Activated T-cell treated with anti-CD3 and anti-CD28 coated beads, Interleukin-2, amount 50 U/mL, for 72 hours (primary cell): ENCODE measurements at regions not wholly inside any gene's neighbourhood (a gene's known extent, or its start where the extent isn't known, plus 50 kb on each side); places are given as distances from the start of the nearest gene placed in this dataset.
A peak's percentile ranks its signal among the peaks of the same experiment; 100 is the strongest.
"Not testable (repeated sequence)": the region's sequence is repeated elsewhere in the genome, so short reads cannot be mapped to it uniquely, and the experiment has no call there.

Source experiments
- ATAC-seq, 2 donors: fragments of 150-1000 bp; cut with Tn5 transposase; replicated peaks in 1 of 2; 2 replicates each; pipeline ENCODE4 v1.10.0; 2021; ENCODE audit warnings: moderate library complexity in 2 of 2, mild to moderate bottlenecking in 1 of 2
- DNase-seq, 2 donors: peaks; one replicate each; pipeline ENCODE4 v3.0.0; 2021 to 2022; ENCODE audit warnings: mixed read lengths in 1 of 2
- H3K27ac Mint-ChIP-seq: one replicate; pipeline ENCODE4 v1.8.0; 2022; ENCODE audit warnings: mild to moderate bottlenecking, moderate library complexity, mixed read lengths
- H3K27me3 Mint-ChIP-seq: one replicate; pipeline ENCODE4 v1.8.0; 2022; ENCODE audit warnings: low read depth, mixed read lengths
- H3K36me3 Mint-ChIP-seq, 2 donors: one replicate each; pipeline ENCODE4 v1.8.0; 2022; ENCODE audit warnings: mixed read lengths in 2 of 2, mild to moderate bottlenecking in 1 of 2; ENCODE audit not compliant: insufficient read depth in 2 of 2
- H3K4me1 Mint-ChIP-seq: one replicate; pipeline ENCODE4 v1.8.0; 2022; ENCODE audit warnings: low read depth, mixed read lengths
- H3K4me3 Mint-ChIP-seq, 2 donors: one replicate each; pipeline ENCODE4 v1.8.0; 2022; ENCODE audit warnings: mild to moderate bottlenecking in 2 of 2, mixed read lengths in 2 of 2, moderate library complexity in 2 of 2
- H3K9me3 Mint-ChIP-seq, 2 donors: one replicate each; pipeline ENCODE4 v1.8.0; 2022; ENCODE audit warnings: mixed read lengths in 2 of 2

DNA sequence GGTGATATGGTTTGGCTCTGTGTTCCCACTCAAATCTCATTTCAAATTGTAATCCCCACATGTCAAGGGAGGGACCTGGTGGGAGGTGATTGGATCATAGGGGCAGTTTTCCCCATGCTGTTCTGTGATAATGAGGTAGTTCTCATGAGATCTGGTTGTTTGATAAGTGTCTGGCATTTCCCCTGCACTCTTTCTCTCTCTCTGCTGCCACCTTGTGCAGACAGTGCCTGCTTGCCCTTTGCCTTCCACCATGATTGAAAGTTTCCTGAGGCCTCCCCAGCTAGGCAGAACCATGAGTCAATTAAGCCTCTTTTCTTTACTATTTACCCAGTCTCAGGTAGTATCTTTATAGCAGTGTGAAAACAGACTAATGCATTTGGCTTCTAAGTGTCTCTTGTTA is 284.7 kb downstream of the ARPP21 start:
- H3K27me3 Mint-ChIP-seq, H3K9me3 Mint-ChIP-seq, H3K4me3 Mint-ChIP-seq, H3K36me3 Mint-ChIP-seq, H3K27ac Mint-ChIP-seq, H3K4me1 Mint-ChIP-seq: not testable (repeated sequence)
- ATAC-seq (peak in 1 of 2 donors; percentile 33), DNase-seq (peak in 1 of 2 donors; percentile 13)

- no peak overlapping the region for H3K27ac Mint-ChIP-seq
- H3K9me3 Mint-ChIP-seq = no peaks in the 10 kb centered on the region
- no peaks in the 10 kb centered on the region for H3K4me1 Mint-ChIP-seq
- no peak overlapping the region for H3K4me3 Mint-ChIP-seq
- ATAC-seq (no peak), DNase-seq (no peak)
- H3K27me3 Mint-ChIP-seq = no peaks in the 10 kb centered on the region
- H3K36me3 Mint-ChIP-seq = no peaks in the 10 kb centered on the region
Observed at GRCh38 chr3:35927441-35927840, 288.1 kb downstream of the ARPP21 start.

GRCh38 chr3:35929158-35929557 is 289.8 kb downstream of the ARPP21 start:
- Mint-ChIP-seq H3K27me3 (no peaks in the 10 kb centered on the region), H3K4me1 (no peaks in the 10 kb centered on the region), H3K9me3 (no peaks in the 10 kb centered on the region), H3K36me3 (no peaks in the 10 kb centered on the region), H3K4me3 (no peak overlapping the region), H3K27ac (no peak overlapping the region)
- no peak for ATAC-seq
- DNase-seq = no peak

DNA sequence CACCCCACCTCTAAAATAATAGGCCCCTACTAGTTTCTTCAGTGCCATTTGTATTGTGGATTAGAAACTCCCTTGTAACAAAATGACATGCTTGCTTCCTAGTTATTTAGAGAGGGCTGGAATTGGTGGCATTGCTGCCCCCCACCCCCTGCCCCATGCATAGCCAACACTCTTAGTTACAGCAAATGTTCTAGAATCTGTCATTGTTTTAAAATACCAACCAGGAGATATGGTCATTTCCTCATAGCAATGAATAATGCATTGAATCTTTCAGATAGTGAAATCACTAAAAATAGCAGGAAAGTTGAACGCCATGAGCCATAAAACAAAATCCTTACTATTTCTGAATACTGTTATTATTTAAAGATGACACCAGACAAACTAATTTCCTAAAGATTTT is 292.5 kb downstream of the ARPP21 start:
- ATAC-seq (no peak), DNase-seq (no peak)
- no peaks in the 10 kb centered on the region for H3K4me1 Mint-ChIP-seq
- no peak overlapping the region for H3K4me3 Mint-ChIP-seq
- no peak overlapping the region for H3K27ac Mint-ChIP-seq
- H3K9me3 Mint-ChIP-seq = peaks cover 0 to 2% of the 10 kb centered on the region in 2 donors
- no peaks in the 10 kb centered on the region for H3K36me3 Mint-ChIP-seq
- H3K27me3 Mint-ChIP-seq = no peaks in the 10 kb centered on the region

DNA sequence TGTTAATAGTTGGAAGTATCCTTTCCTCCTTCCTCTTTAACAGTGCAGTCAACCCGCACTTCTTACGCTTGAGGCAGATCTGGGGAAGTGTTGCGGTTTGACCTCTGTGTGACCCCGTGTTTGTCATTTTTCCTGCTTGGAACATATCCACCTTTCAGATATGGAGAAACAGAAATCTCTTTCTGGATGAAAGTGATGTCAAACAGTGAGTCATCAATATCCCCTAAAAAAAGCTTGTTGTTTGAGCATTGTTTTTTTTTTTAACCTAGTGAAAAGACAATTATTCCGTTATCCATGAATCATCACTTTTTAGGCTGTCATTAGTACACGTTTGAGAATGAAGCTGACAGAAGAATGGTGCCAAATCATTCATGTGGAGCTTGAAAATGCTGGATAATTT is 293.7 kb downstream of the ARPP21 start:
- no peaks in the 10 kb centered on the region for H3K36me3 Mint-ChIP-seq
- H3K27ac Mint-ChIP-seq = no peak overlapping the region
- no peaks in the 10 kb centered on the region for H3K4me1 Mint-ChIP-seq
- ATAC-seq (no peak), DNase-seq (no peak)
- no peaks in the 10 kb centered on the region for H3K27me3 Mint-ChIP-seq
- H3K9me3 Mint-ChIP-seq = peaks cover 0 to 2% of the 10 kb centered on the region in 2 donors
- H3K4me3 Mint-ChIP-seq = no peak overlapping the region

- DNase-seq = no peak
- H3K4me1 Mint-ChIP-seq = no peaks in the 10 kb centered on the region
- H3K36me3 Mint-ChIP-seq = no peaks in the 10 kb centered on the region
- ATAC-seq = no peak
- H3K27ac Mint-ChIP-seq = no peak overlapping the region
- no peaks in the 10 kb centered on the region for H3K27me3 Mint-ChIP-seq
- peaks cover 0 to 2% of the 10 kb centered on the region in 2 donors for H3K9me3 Mint-ChIP-seq
- H3K4me3 Mint-ChIP-seq = no peak overlapping the region
Observed at GRCh38 chr3:35936571-35936970, 297.2 kb downstream of the ARPP21 start.

DNA sequence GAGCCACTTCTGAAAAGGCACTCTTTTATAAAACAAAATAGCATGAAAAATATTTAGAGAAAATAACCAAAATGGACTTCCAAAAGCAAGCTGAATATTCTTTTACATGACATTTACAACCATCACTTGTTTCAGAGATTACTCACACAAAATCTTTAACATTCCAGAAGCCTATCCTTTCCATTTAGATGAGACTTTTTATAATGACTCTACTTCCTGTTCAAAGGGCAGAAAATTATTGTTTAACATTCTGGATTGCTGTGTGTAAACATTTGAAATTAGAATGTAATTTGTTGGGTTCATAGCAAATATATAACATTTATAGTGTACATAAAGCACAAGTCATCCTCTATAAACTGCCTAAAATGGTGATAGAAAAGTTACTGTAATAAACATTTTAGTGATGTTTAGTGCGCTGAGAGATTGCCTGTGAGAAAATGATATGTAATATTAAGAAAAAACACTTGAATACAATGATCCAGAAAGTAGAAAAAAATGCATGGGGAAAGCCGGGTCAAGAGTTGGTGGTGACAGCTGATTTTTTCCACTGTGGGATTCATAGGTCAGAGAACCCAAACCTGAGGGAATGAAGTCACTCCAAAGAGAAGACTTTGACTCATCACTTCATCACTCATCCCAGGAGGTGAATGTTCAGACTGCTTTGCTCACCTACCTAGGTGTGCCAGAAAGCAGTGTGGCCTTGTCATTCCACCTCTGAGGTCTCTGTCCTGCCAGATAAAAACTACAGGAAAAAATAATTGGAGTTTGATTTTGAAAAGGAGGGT is 305.8 kb downstream of the ARPP21 start:
- no peaks in the 10 kb centered on the region for H3K27me3 Mint-ChIP-seq
- no peaks in the 10 kb centered on the region for H3K9me3 Mint-ChIP-seq
- DNase-seq (no peak), ATAC-seq (peak in 1 of 2 donors; percentile 36)
- peaks cover 6% of the 10 kb centered on the region for H3K4me1 Mint-ChIP-seq
- H3K4me3 Mint-ChIP-seq = no peak overlapping the region
- no peaks in the 10 kb centered on the region for H3K36me3 Mint-ChIP-seq
- no peak overlapping the region for H3K27ac Mint-ChIP-seq

GRCh38 chr3:35946121-35946853 is 307.0 kb downstream of the ARPP21 start:
- no peaks in the 10 kb centered on the region for H3K36me3 Mint-ChIP-seq
- H3K4me3 Mint-ChIP-seq = no peak overlapping the region
- DNase-seq (no peak), ATAC-seq (no peak)
- no peaks in the 10 kb centered on the region for H3K9me3 Mint-ChIP-seq
- H3K27me3 Mint-ChIP-seq = no peaks in the 10 kb centered on the region
- peaks cover 6% of the 10 kb centered on the region for H3K4me1 Mint-ChIP-seq
- H3K27ac Mint-ChIP-seq = no peak overlapping the region

GRCh38 chr3:35946854-35947515 is 307.7 kb downstream of the ARPP21 start:
- ATAC-seq (no peak), DNase-seq (no peak)
- Mint-ChIP-seq H3K4me3 (no peak overlapping the region), H3K4me1 (peaks cover 6% of the 10 kb centered on the region), H3K27me3 (no peaks in the 10 kb centered on the region), H3K27ac (no peak overlapping the region), H3K9me3 (no peaks in the 10 kb centered on the region), H3K36me3 (no peaks in the 10 kb centered on the region)

DNA sequence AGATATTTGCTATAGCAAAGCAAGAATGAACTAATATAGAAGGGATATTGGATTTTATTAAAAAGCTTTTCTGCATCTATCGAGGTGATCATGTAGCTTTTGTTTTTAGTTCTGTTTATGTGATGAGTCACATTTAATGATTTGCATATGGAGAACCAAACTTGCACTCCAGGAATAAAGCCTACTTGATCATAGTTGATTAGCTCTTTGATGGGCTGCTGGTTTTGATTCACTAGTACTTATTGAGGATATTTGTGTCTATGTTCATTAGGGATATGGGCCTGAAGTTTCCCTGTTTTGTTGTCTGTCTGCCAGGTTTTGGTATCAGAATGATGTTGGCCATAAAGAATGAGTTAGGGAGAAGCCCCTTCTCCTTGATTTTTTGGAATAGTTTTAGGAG is 310.7 kb downstream of the ARPP21 start:
- Mint-ChIP-seq H3K9me3 (no peaks in the 10 kb centered on the region), H3K4me1 (peaks cover 4% of the 10 kb centered on the region), H3K27me3 (no peaks in the 10 kb centered on the region), H3K36me3 (no peaks in the 10 kb centered on the region), H3K27ac (no peak overlapping the region), H3K4me3 (no peak overlapping the region)
- ATAC-seq = no peak
- no peak for DNase-seq

DNA sequence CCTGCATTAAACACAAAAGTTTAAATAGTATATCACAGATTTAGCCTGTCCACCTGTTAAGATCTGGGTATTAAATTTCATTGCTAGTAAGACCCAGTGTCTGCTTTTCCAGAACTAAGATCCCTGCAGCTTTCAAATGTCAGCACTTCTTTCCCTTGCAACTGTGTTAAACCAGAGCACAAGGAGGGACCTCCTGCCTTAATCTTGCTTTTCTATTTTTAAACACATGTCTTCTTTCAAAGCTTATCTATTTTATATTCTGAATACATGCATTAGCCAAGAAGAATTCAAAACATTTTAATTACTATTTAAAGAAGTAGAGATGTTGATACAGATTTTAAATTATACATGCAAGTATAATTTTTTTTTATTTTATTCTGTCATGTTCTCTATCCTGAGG is 315.1 kb downstream of the ARPP21 start:
- H3K27me3 Mint-ChIP-seq = no peaks in the 10 kb centered on the region
- H3K4me3 Mint-ChIP-seq = no peak overlapping the region
- ATAC-seq (no peak), DNase-seq (no peak)
- H3K4me1 Mint-ChIP-seq = no peaks in the 10 kb centered on the region
- H3K9me3 Mint-ChIP-seq = peaks cover 0 to 2% of the 10 kb centered on the region in 2 donors
- H3K36me3 Mint-ChIP-seq = peaks cover 0 to 2% of the 10 kb centered on the region in 2 donors
- no peak overlapping the region for H3K27ac Mint-ChIP-seq

DNA sequence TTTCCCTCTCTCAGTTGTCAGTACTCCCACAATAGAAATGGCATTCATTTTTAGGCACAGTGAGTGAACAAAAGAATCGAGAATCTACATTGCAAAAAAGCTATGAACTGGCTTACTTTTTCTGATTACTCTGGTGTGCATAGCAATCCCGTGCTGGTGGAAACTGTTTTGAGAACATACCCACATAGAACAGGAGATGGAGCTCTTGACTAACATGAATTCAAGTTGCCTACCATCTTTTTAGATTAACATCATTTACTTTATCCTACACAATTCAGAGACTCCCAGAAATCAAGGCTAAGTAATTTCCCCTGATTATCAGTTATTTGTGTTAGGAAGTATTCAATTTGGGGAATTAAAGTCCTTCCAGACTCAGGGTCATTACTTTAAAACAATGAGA is 326.6 kb downstream of the ARPP21 start:
- no peaks in the 10 kb centered on the region for H3K4me1 Mint-ChIP-seq
- H3K9me3 Mint-ChIP-seq = no peaks in the 10 kb centered on the region
- DNase-seq (no peak), ATAC-seq (no peak)
- H3K27ac Mint-ChIP-seq = no peak overlapping the region
- no peaks in the 10 kb centered on the region for H3K36me3 Mint-ChIP-seq
- no peak overlapping the region for H3K4me3 Mint-ChIP-seq
- H3K27me3 Mint-ChIP-seq = no peaks in the 10 kb centered on the region

DNA sequence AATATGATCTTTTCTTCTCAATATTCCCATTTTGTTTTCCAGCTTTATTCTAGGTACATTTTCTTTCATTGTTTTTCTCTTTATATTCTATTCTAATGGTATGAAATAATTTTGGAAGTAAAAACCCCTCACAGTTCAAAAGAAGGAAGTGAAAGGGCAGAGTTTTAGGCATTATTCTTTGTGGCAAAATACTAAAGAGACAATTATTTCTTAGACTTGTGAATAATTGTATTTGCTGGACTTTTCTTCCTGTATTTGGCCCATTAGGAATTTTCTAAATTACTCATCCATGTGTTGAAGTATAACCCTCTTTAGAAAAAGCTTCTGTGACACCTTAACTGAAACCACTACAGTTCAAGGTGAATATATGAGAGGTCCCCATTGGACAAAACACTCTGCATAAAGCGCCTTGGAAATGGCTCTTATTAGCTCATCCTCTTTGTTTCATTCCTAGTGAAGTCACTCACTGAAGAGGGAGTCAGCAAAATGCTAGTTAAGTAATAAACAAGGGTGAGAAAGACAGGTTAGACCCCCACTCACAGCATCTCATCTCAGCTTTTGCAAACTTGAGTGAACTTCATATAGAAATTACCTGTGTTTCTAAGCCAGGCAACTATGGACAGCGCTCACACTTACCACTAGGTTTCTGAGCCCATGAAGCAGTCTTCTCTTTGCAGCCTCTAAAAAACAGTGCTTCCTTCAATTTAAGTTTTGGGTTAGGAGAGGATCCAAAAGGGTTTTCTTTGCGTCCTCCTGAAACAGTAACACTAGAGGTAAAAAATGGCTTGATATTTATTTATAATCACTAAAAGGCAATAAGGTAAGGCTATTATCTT is 327.5 kb downstream of the ARPP21 start:
- ATAC-seq (no peak), DNase-seq (no peak)
- Mint-ChIP-seq H3K27ac (no peak overlapping the region), H3K9me3 (no peaks in the 10 kb centered on the region), H3K4me3 (no peak overlapping the region), H3K27me3 (peaks cover 6% of the 10 kb centered on the region), H3K36me3 (no peaks in the 10 kb centered on the region), H3K4me1 (no peaks in the 10 kb centered on the region)
